ENCODE measurements at regions not wholly inside any gene's neighbourhood (a gene's known extent, or its start where the extent isn't known, plus 50 kb on each side); places are given as distances from the start of the nearest gene placed in this dataset.

DNA sequence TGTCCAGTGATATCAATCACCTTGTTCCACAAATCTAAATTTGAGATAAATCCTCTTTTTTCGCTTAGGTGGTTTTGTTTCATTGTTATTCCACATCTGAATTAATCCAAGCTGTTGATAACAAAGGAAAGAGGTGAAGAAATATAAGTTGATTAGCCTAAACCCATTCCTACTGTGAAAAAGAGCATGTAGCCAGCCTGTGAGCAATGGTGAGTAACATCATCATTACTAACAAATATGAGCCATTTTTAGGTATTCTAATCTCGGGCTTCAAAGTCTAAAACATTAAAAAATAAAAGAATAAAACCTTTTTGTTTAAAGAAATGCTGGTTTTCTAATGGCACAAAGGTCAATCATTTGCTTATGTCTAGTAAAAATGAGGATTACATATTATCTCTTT is 52.1 kb upstream of the P3H2 start:
- H2AFZ ChIP-seq: no peak overlapping the region
- no TSS peak for BruUV-seq (replicated peaks)
- POLR2A ChIA-PET (ENCODE audit: unreplicated experiment): no interaction called here
- no peaks in the 10 kb centered on the region for H3K36me3 ChIP-seq (ENCODE audit: low read depth)
- no peaks in the 10 kb centered on the region for H3F3A ChIP-seq (ENCODE audit: insufficient read depth, low read depth)
- no peak overlapping the region for H3K27ac ChIP-seq
- no peak overlapping the region for H3K4me2 ChIP-seq
- DNase-seq: no peak
- CTCF ChIA-PET: no interaction called here
- H3K27me3 ChIP-seq (ENCODE audit: insufficient read depth, low read depth): no peaks in the 10 kb centered on the region
- TF ChIP-seq, protein P1, sequence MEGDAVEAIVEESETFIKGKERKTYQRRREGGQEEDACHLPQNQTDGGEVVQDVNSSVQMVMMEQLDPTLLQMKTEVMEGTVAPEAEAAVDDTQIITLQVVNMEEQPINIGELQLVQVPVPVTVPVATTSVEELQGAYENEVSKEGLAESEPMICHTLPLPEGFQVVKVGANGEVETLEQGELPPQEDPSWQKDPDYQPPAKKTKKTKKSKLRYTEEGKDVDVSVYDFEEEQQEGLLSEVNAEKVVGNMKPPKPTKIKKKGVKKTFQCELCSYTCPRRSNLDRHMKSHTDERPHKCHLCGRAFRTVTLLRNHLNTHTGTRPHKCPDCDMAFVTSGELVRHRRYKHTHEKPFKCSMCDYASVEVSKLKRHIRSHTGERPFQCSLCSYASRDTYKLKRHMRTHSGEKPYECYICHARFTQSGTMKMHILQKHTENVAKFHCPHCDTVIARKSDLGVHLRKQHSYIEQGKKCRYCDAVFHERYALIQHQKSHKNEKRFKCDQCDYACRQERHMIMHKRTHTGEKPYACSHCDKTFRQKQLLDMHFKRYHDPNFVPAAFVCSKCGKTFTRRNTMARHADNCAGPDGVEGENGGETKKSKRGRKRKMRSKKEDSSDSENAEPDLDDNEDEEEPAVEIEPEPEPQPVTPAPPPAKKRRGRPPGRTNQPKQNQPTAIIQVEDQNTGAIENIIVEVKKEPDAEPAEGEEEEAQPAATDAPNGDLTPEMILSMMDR (conservative IDR thresholded peaks at IDR 0.05): no peak
- no peak for TF ChIP-seq EZH2 (IDR thresholded peaks at IDR 0.05; ENCODE audit: low read depth)
- no peak overlapping the region for H3K4me3 ChIP-seq
- no peaks in the 10 kb centered on the region for H3K9me2 ChIP-seq (ENCODE audit: insufficient read depth)
- H3K4me1 ChIP-seq (replicated peaks; ENCODE audit: insufficient read depth): no peaks in the 10 kb centered on the region
- intact Hi-C loops (cut with micrococcal nuclease; ENCODE audit: unreplicated experiment): no loop called here
- no peaks in the 10 kb centered on the region for H4K20me1 ChIP-seq (ENCODE audit: insufficient read depth)
- peaks cover 8% of the 10 kb centered on the region; the same call in 1 of the 2 replicates for H3K9me3 ChIP-seq (ENCODE audit: insufficient read depth, low read depth)
- H3K79me2 ChIP-seq (ENCODE audit: low read depth): no peaks in the 10 kb centered on the region

All from PC-9 (cell line).